Ammon's horn (tissue), 1 donor: ENCODE measurements at regions not wholly inside any gene's neighbourhood (a gene's known extent, or its start where the extent isn't known, plus 50 kb on each side); places are given as distances from the start of the nearest gene placed in this dataset.
"Not testable (repeated sequence)": the region's sequence is repeated elsewhere in the genome, so short reads cannot be mapped to it uniquely, and the experiment has no call there.

Experiments
- DNase-seq: peaks from one replicate; pipeline ENCODE4 v3.0.0-alpha.2; 2016; ENCODE audit warnings: low spot score

DNA sequence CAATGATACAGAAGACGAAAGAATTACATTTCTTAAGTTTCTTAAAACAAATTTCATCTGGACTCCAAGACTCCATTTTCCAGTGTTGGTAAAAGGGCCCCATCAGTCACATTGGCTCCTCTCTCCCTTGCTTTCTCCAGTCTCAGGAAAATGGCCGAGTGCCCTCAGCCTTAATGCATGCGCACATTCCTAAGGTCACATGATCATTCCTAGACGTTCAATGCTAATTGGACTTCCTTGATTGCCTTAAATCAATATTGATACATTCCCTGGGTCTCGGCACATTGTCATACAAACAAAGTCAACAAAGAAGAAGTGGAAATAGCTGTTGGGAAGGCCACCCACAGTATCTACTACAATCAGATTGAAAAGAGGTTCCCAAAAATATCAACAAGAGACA lies 413.6 kb upstream of the GRAMD2B start:
- no peak for DNase-seq

- DNase-seq: not testable (repeated sequence)
These were observed 411.7 kb upstream of the GRAMD2B start for GRCh38 chr5:126011526-126011925.

DNA sequence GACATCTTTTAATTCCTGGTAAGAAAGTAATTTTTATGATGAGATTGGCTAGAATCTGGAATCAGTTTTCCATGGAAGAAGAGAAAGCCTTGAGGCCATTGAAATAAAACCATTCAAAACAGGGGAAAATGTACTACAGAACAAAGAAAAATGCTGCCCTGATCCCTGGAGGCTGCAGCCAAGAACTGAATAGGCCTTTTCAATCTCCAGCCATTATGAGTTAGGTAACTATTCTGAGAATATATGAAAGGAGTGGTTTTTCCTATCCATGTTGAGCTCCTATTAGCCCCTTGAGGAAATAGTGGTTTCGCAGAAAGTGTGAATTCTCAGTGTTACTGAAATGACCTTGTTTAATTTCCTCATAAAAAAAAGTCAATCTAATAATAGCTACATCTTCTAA lies 408.5 kb upstream of the GRAMD2B start:
- DNase-seq: no peak

- DNase-seq: peak; percentile 56
These were observed 407.7 kb upstream of the GRAMD2B start for GRCh38 chr5:126015235-126016181.

GRCh38 chr5:126016256-126016655 lies 407.0 kb upstream of the GRAMD2B start:
- peak; percentile 68 for DNase-seq

DNA sequence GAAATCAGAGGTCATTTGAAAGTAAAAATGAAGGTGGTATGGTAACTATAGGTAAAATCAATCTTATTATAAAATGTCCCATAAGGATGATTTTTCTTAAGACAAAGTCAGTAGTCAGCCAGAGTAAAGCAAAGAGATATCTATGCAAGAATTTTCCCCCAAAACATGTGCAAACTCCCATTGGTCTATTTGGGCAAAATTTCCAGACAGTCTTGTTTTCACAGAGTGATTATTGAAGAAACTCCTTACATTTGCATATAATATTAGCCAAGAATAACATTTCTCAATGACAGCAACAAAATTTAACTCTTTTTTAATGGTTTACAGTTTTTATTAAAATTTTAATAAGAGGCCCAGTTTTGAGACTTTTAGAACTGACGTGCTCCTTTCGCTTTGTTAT lies 406.1 kb upstream of the GRAMD2B start:
- DNase-seq: no peak

DNA sequence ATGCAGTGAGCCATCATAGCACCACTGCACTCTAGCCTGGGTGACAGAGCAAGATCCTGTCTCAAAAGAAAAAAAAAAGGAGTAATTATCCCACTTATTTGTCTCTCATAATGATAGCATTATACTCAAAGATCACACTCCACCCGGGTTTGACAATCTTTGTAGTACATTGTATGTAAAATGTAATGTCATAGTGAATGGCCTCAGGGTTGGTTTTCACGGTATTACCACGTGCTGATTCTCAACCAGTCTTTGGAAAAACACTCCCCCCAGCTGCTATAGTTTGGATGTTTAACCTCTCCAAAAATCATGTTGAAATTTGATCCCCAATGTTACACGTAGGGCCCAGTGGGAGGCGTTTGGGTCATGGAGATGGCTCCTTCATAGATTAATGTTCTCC lies 402.4 kb upstream of the GRAMD2B start:
- no peak for DNase-seq

GRCh38 chr5:126023994-126024441 lies 399.2 kb upstream of the GRAMD2B start:
- DNase-seq: no peak

- no peak for DNase-seq
These were observed 396.1 kb upstream of the GRAMD2B start for GRCh38 chr5:126027149-126027548.

GRCh38 chr5:126027652-126028051 lies 395.6 kb upstream of the GRAMD2B start:
- no peak for DNase-seq

GRCh38 chr5:126028336-126028735 lies 394.9 kb upstream of the GRAMD2B start:
- no peak for DNase-seq

DNA sequence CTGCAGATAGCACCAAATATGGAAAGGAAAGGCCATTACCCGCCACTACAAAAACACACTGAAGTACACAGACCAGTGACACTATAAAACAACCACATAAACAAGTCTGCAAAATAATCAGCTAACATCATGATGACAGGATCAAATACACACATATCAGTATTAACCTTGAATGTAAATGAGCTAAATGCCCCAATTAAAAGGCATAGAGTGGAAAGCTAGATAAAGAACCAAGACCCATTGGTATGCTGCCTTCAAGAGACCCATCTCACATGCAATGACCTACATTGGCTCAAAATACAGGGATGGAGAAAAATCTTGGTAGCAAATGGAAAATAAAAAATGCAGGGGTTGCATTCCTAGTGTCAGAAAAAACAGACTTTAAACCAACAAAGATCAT lies 393.9 kb upstream of the GRAMD2B start:
- DNase-seq: not testable (repeated sequence)

- DNase-seq: no peak
These were observed 392.5 kb upstream of the GRAMD2B start for GRCh38 chr5:126030698-126031097.

DNA sequence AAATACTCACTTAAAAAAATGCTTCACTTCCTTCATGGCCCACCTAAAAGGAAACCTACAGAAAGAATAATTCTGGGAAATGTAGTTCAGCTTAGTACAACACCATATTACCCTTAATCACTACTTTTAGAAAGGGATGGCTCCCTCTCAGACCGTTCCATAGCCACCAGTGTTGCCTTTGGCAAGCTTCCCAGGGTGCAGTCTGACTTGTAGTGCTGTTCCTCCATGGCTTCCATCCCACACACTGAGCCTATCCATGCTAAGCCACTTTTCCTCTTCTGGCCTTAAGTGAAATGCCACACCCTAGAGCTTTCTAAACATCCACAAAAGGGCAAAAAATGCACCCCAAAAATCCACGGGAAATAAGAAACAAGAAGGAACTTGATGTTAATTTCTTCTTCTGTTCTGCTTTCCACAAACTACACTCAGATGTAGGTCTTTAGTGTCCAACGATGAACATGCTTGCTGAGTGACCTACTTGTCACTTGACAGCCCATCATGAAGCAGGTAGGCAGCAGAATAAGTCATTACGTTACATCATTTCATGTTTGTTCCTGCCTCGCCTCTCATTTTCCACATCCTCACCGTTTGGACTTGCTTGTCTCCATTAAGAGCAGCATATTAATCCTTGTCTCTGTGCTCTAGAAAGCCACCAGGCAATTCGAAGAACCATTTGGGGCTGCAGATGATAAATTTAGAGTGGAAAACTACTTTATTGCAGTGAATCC lies 391.1 kb upstream of the GRAMD2B start:
- DNase-seq: no peak

DNA sequence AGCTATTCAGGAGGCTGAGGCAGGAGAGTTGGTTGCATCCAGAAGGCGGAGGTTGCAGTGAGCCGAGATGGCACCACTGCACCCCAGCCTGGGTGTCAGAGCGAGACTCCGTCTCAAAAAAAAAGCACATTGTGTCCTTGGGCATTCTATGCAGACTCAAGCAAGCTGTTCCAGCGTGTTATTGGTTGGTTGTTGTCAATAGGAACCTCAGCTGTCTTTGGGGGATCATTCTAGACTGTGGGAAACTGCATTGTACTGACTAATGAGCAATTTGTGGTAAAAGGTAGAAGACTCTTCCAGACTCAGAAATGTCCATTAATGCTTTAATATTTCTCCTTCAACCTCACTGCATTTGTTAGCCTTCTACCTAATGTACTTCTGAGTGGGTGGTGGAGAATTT lies 379.5 kb upstream of the GRAMD2B start:
- no peak for DNase-seq

DNA sequence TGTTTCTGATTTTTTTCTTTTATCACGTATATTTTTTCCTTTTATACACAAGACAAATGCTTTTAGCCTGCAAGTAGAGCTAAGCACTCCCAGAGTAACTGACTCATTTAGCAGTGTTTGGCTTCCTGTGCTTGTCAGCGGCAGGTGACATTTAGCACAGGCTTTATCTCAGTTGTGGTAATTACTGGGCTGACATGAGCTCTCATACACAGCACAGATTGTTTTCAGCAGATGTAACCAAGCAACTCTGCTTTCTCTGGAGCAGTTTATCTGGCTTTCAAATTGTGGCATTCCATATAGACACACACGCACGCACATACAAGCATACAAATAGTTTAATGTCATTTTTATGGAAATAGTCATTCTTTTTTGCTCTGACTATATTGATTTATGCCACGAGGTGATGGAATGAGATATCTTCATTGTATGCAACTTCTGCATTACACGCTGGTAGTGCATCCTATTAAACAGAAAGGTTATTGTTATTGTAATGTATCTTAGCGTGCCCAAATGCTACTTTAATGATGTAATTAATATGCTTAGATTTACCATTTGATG lies 379.0 kb upstream of the GRAMD2B start:
- DNase-seq: peak; percentile 62

DNA sequence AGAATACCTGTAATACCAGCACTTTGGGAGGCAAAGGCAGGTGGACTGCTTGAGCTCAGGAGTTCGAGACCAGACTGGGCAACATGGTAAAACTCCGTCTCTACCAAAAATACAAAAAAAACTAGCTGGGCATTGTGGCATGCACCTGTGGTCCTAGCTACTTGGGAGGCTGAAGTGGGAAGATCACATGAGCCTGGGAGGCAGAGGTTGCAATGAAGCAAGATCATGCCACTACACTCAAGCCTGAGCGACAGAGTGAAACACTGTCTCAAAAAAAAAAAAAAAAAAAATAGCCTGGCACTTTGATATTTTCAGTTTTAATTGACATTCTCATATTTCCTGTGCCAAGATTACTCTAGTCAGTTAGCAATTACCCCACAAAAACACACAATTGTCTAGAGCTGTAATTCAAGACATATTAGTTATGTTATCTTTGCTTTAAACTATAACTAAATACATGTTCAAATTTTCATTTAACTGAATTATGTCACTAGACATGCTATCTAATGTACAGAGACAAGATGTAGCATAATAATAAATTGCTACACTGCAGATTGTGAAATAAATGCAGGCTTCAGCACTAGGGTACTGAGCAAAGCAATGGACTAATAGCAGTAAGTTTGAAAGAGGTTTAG lies 378.2 kb upstream of the GRAMD2B start:
- DNase-seq: no peak

- DNase-seq: no peak
These were observed 376.9 kb upstream of the GRAMD2B start for GRCh38 chr5:126046318-126046717.

DNA sequence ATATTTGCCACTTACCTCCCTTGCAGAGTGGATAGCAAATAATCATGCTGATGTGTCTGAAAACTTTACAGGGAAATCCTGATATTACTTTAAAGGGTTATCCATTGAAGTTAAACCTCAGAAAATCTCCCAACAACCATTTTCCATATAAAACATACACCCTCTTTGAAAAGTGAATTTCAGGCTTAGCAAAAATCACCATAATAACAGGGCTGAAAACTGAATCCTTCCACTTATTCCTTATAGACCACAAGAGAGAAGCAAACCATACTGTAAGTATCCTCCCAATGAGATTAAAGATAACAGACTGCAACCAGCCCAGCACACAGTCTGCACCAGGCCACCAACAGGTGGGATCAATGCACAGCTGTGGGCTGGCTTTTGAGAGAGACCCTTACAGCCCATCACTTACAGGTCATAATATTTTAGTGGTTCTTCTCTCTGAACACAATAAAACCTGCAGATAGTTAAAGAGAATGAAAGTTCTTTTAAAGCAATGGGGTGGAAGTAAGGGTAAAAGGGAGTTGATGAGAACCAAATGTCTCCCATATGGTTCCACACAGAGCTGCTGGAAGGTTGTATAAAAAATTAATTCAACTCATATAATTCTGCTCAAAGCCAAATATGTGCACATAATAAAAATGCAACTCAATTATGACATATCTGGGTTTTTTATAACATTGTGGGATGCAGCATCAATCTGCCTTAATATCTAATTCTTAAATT lies 376.2 kb upstream of the GRAMD2B start:
- DNase-seq: no peak

DNA sequence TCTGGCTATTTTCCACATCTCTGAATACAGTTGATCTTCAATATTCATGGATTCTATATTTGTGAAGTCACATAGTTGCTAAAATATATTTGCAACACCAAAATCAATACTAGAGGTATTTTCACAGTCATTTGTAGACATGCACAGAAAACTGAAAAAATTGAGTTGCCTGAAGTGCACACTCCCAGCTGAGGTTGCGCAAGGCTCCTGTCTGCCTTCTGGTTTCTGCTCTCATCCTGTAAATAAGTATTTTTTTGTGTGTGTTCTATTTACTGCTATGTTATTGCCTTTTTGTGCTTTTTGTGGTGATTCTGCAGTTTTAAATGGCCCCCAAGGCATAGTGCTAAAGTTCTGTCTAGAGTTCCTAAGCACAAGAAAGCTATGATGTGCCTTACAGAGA lies 371.1 kb upstream of the GRAMD2B start:
- DNase-seq: no peak

GRCh38 chr5:126052791-126053190 lies 370.4 kb upstream of the GRAMD2B start:
- DNase-seq: no peak

- no peak for DNase-seq
These were observed 369.6 kb upstream of the GRAMD2B start for GRCh38 chr5:126053630-126054029.
